ENCODE measurements at regions not wholly inside any gene's neighbourhood (a gene's known extent, or its start where the extent isn't known, plus 50 kb on each side); places are given as distances from the start of the nearest gene placed in this dataset.

DNA sequence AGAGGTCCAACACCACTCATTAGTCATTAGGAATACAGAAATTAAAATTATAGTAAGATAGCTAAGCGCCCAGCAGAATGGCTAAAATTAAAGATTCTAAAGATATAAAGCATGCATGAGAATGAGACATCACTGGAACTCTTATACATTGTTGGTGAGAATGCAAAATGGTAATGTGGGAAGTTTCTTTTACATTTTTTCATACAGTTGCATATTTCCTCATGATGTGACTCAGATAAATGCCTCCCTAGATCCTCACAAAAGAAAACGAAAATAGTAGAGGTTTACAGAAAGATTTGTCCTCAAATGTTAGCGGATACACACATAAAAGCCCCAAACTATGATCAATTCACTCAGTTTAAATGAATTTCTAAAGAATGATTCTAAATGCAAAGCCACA is 633.7 kb upstream of the GJE1 start:
- TF ChIP-seq, protein P1, sequence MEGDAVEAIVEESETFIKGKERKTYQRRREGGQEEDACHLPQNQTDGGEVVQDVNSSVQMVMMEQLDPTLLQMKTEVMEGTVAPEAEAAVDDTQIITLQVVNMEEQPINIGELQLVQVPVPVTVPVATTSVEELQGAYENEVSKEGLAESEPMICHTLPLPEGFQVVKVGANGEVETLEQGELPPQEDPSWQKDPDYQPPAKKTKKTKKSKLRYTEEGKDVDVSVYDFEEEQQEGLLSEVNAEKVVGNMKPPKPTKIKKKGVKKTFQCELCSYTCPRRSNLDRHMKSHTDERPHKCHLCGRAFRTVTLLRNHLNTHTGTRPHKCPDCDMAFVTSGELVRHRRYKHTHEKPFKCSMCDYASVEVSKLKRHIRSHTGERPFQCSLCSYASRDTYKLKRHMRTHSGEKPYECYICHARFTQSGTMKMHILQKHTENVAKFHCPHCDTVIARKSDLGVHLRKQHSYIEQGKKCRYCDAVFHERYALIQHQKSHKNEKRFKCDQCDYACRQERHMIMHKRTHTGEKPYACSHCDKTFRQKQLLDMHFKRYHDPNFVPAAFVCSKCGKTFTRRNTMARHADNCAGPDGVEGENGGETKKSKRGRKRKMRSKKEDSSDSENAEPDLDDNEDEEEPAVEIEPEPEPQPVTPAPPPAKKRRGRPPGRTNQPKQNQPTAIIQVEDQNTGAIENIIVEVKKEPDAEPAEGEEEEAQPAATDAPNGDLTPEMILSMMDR (conservative IDR thresholded peaks at IDR 0.05): no peak
- WGBS, 2 experiments (ENCODE audit: insufficient coverage in 1 of 2, insufficient read length in 1 of 2): 96 to 100% methylated on average over 1 to 3 of the region's 3 CpGs
- DNase-seq: no peak
- Histone ChIP-seq H3K9ac (ENCODE audit: extremely low read depth, low read length, poor library complexity, severe bottlenecking) (no peak overlapping the region), H3K4me3 (ENCODE audit: low read length) (no peak overlapping the region), H3K9me3 (ENCODE audit: control insufficient read depth, low read length) (peaks cover 9% of the 10 kb centered on the region), H3K4me1 (ENCODE audit: control insufficient read depth, insufficient read depth, low read length) (no peaks in the 10 kb centered on the region), H3K27ac (ENCODE audit: low read depth, low read length) (no peak overlapping the region), H3K36me3 (ENCODE audit: control insufficient read depth, insufficient read depth, low read length) (no peaks in the 10 kb centered on the region), H3K27me3 (ENCODE audit: control insufficient read depth, insufficient read depth, low read length, poor library complexity, severe bottlenecking) (no peaks in the 10 kb centered on the region)
- Mint-ChIP-seq H3K27ac (no peak overlapping the region), H3K4me1 (no peaks in the 10 kb centered on the region), H3K9me3 (peaks cover 17% of the 10 kb centered on the region), H3K27me3 (ENCODE audit: insufficient read depth) (no peaks in the 10 kb centered on the region), H3K4me3 (no peak overlapping the region), H3K36me3 (ENCODE audit: low read depth) (no peaks in the 10 kb centered on the region)

DNA sequence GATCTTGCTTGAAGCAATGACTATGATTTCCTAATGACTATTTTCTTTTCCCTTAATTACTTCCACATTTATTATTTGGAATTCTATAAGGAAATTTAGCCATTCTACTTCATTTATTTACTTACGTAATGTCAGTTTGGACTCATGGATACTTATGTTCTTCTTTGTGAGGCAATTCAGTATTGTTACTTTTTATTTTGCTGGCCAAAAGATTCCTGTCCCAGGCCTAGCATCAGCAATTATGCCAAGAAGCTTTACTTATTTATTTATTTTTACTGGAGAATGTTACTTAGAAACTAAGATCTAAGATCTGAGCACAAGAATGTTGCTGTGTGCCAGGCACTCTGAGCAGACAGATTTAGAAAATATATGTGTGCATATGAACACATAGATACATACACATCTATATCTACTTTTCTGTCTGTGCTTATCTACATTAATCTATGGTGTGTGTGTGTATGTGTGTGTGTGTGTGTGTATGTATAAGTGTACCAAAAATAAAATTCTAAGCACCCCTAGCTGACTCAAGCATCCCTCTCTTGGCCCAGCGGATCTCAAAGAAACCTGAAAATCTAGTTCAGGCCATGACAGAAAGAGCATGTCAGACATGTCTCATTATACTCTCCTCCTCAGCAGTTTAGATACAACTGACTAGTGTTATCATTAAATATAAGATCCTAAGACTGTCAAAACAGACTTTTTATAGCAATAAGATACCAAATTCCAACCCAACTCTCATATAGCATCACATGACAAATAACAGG is 640.0 kb upstream of the GJE1 start:
- H3K27me3 Mint-ChIP-seq (ENCODE audit: insufficient read depth): no peaks in the 10 kb centered on the region
- no peaks in the 10 kb centered on the region for H3K9me3 ChIP-seq (ENCODE audit: control insufficient read depth, low read length)
- WGBS, 2 experiments (ENCODE audit: insufficient coverage in 1 of 2, insufficient read length in 1 of 2): 88% methylated on average over 1 of the region's 2 CpGs; no CpG with 5 or more reads in 1 of the 2 experiments
- no peak overlapping the region for H3K27ac ChIP-seq (ENCODE audit: low read depth, low read length)
- no peaks in the 10 kb centered on the region for H3K4me1 Mint-ChIP-seq
- no peak overlapping the region for H3K4me3 ChIP-seq (ENCODE audit: low read length)
- no peak overlapping the region for H3K27ac Mint-ChIP-seq
- H3K4me1 ChIP-seq (ENCODE audit: control insufficient read depth, insufficient read depth, low read length): no peaks in the 10 kb centered on the region
- TF ChIP-seq, protein P1 (conservative IDR thresholded peaks at IDR 0.05): no peak
- no peak for DNase-seq
- H3K4me3 Mint-ChIP-seq: no peak overlapping the region
- H3K27me3 ChIP-seq (ENCODE audit: control insufficient read depth, insufficient read depth, low read length, poor library complexity, severe bottlenecking): no peaks in the 10 kb centered on the region
- no peaks in the 10 kb centered on the region for H3K36me3 ChIP-seq (ENCODE audit: control insufficient read depth, insufficient read depth, low read length)
- H3K9ac ChIP-seq (ENCODE audit: extremely low read depth, low read length, poor library complexity, severe bottlenecking): no peak overlapping the region
- H3K9me3 Mint-ChIP-seq: peaks cover 20% of the 10 kb centered on the region
- H3K36me3 Mint-ChIP-seq (ENCODE audit: low read depth): no peaks in the 10 kb centered on the region

DNA sequence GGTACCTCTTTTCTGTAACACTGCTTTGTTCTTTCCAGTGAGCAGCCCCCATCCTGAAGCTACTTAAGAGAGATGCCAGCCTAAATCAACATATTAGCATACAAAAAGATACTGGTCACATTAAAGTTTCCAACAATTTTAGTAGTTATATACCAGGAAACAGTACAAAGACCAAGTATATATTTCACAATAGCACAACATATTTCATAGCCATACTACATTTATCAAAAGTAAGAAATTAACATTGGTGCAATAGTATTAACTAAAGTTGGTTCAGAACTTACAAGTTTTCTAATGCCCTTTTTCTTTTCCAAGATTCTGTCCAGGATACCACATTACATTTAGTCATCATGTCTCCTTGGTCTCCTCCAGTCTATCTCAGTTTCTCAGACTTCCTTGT is 641.0 kb upstream of the GJE1 start:
- no peak overlapping the region for H3K27ac Mint-ChIP-seq
- no peak overlapping the region for H3K4me3 Mint-ChIP-seq
- H3K4me3 ChIP-seq (ENCODE audit: low read length): no peak overlapping the region

More for the DNA sequence above, 641.0 kb upstream of the GJE1 start:
- Mint-ChIP-seq H3K4me1 (no peaks in the 10 kb centered on the region), H3K27me3 (ENCODE audit: insufficient read depth) (no peaks in the 10 kb centered on the region), H3K9me3 (peaks cover 17% of the 10 kb centered on the region), H3K36me3 (ENCODE audit: low read depth) (no peaks in the 10 kb centered on the region)
- H3K9me3 ChIP-seq (ENCODE audit: control insufficient read depth, low read length): no peaks in the 10 kb centered on the region
- TF ChIP-seq, protein P1 (conservative IDR thresholded peaks at IDR 0.05): no peak
- H3K4me1 ChIP-seq (ENCODE audit: control insufficient read depth, insufficient read depth, low read length): no peaks in the 10 kb centered on the region
- no peak for DNase-seq
- no peak overlapping the region for H3K9ac ChIP-seq (ENCODE audit: extremely low read depth, low read length, poor library complexity, severe bottlenecking)
- no peaks in the 10 kb centered on the region for H3K36me3 ChIP-seq (ENCODE audit: control insufficient read depth, insufficient read depth, low read length)
- H3K27me3 ChIP-seq (ENCODE audit: control insufficient read depth, insufficient read depth, low read length, poor library complexity, severe bottlenecking): no peaks in the 10 kb centered on the region
- no peak overlapping the region for H3K27ac ChIP-seq (ENCODE audit: low read depth, low read length)

Data from endodermal cell (in vitro differentiated cells).